ENCODE measurements at regions not wholly inside any gene's neighbourhood (a gene's known extent, or its start where the extent isn't known, plus 50 kb on each side); places are given as distances from the start of the nearest gene placed in this dataset.

GRCh38 chr11:92625894-92626293, 343.6 kb upstream of the MTNR1B start:
- no peak for DNase-seq (ENCODE audit: low read depth)
- Histone ChIP-seq H3K27me3 (ENCODE audit: control insufficient read depth, insufficient read depth, low read length) (no peaks in the 10 kb centered on the region), H3K4me3 (ENCODE audit: low read depth, low read length) (no peak overlapping the region), H3K36me3 (ENCODE audit: control insufficient read depth, insufficient read depth, low read length) (no peaks in the 10 kb centered on the region)
- no peak for TF ChIP-seq CTCF (IDR thresholded peaks at IDR 0.05; ENCODE audit: insufficient read depth, low read length, poor library complexity, severe bottlenecking)

GRCh38 chr11:92626624-92627023, 342.8 kb upstream of the MTNR1B start:
- Histone ChIP-seq H3K27me3 (ENCODE audit: control insufficient read depth, insufficient read depth, low read length) (no peaks in the 10 kb centered on the region), H3K36me3 (ENCODE audit: control insufficient read depth, insufficient read depth, low read length) (no peaks in the 10 kb centered on the region), H3K4me3 (ENCODE audit: low read depth, low read length) (no peak overlapping the region)
- no peak for TF ChIP-seq CTCF (IDR thresholded peaks at IDR 0.05; ENCODE audit: insufficient read depth, low read length, poor library complexity, severe bottlenecking)
- no peak for DNase-seq (ENCODE audit: low read depth)

- TF ChIP-seq CTCF (IDR thresholded peaks at IDR 0.05; ENCODE audit: insufficient read depth, low read length, poor library complexity, severe bottlenecking) = no peak
- no peak overlapping the region for H3K4me3 ChIP-seq (ENCODE audit: low read depth, low read length)
- H3K27me3 ChIP-seq (ENCODE audit: control insufficient read depth, insufficient read depth, low read length) = no peaks in the 10 kb centered on the region
- no peaks in the 10 kb centered on the region for H3K36me3 ChIP-seq (ENCODE audit: control insufficient read depth, insufficient read depth, low read length)
- no peak for DNase-seq (ENCODE audit: low read depth)
Observed at GRCh38 chr11:92627615-92628256, 341.7 kb upstream of the MTNR1B start.

GRCh38 chr11:92628401-92629292, 340.8 kb upstream of the MTNR1B start:
- no peak for TF ChIP-seq CTCF (IDR thresholded peaks at IDR 0.05; ENCODE audit: insufficient read depth, low read length, poor library complexity, severe bottlenecking)
- H3K36me3 ChIP-seq (ENCODE audit: control insufficient read depth, insufficient read depth, low read length) = no peaks in the 10 kb centered on the region
- H3K4me3 ChIP-seq (ENCODE audit: low read depth, low read length) = no peak overlapping the region
- no peaks in the 10 kb centered on the region for H3K27me3 ChIP-seq (ENCODE audit: control insufficient read depth, insufficient read depth, low read length)
- no peak for DNase-seq (ENCODE audit: low read depth)

- no peak overlapping the region for H3K4me3 ChIP-seq (ENCODE audit: low read depth, low read length)
- no peaks in the 10 kb centered on the region for H3K27me3 ChIP-seq (ENCODE audit: control insufficient read depth, insufficient read depth, low read length)
- TF ChIP-seq CTCF (IDR thresholded peaks at IDR 0.05; ENCODE audit: insufficient read depth, low read length, poor library complexity, severe bottlenecking) = no peak
- DNase-seq (ENCODE audit: low read depth) = no peak
- H3K36me3 ChIP-seq (ENCODE audit: control insufficient read depth, insufficient read depth, low read length) = no peaks in the 10 kb centered on the region
Observed at GRCh38 chr11:92632495-92632894, 337.0 kb upstream of the MTNR1B start.
